HEK293 (cell line): ENCODE measurements at regions not wholly inside any gene's neighbourhood (a gene's known extent, or its start where the extent isn't known, plus 50 kb on each side); places are given as distances from the start of the nearest gene placed in this dataset.
"Not testable (repeated sequence)": the region's sequence is repeated elsewhere in the genome, so short reads cannot be mapped to it uniquely, and the experiment has no call there.

Experiments used
- CTCF ChIA-PET: fragments of 350-600 bp; formaldehyde crosslinking; extraction: SDS; loops from one replicate; lab custom pipeline; 2021; ENCODE audit warnings: antibody characterized with exemption; lab: Yijun Ruan, JAX
- POLR2A ChIA-PET: fragments of 300-600 bp; formaldehyde crosslinking; extraction: SDS; loops from one replicate; lab custom pipeline; 2020; ENCODE audit warnings: antibody characterized with exemption, inconsistent platforms; lab: Yijun Ruan, JAX
- H3K27ac ChIP-seq: fragments of 200-500 bp; sonication (Bioruptor generic); 2 replicates; pipeline ENCODE4 v1.5.1; 2014; ENCODE audit warnings: low read depth, low read length, control low read depth, inconsistent platforms; ENCODE audit errors: extremely low read depth
- H3K36me3 ChIP-seq, 2 experiments: fragments of 200-500 bp in 1 of 2; sonication (Bioruptor generic) in 1 of 2; 1 replicate in 1 of 2; 2 replicates in 1 of 2; pipeline ENCODE4 v1.5.1; 2014 to 2017; ENCODE audit warnings: inconsistent platforms in 2 of 2, low read length in 2 of 2; ENCODE audit not compliant: control insufficient read depth in 2 of 2, insufficient read depth in 1 of 2
- H3K4me1 ChIP-seq: fragments of 200-500 bp; sonication (Bioruptor generic); 2 replicates; pipeline ENCODE4 v1.5.1; 2014; ENCODE audit warnings: mild to moderate bottlenecking, low read length, inconsistent platforms; ENCODE audit not compliant: control insufficient read depth, insufficient read depth
- H3K4me3 ChIP-seq: 2 replicates; pipeline ENCODE4 v1.5.1; 2011; ENCODE audit warnings: low read depth, mild to moderate bottlenecking, control low read depth, low read length, moderate library complexity
- H3K9me3 ChIP-seq: fragments of 200-500 bp; sonication (Bioruptor generic); 2 replicates; pipeline ENCODE4 v1.5.1; 2014; ENCODE audit warnings: low read depth, low read length, inconsistent platforms; ENCODE audit not compliant: control insufficient read depth, insufficient read depth
- GFI1B ChIP-seq: fragments of 450-650 bp; formaldehyde crosslinking; IDR thresholded peaks from 2 replicates; pipeline ENCODE4 v1.5.1; 2016; ENCODE audit warnings: missing biosample characterization, missing genetic modification characterization
- HIC1 ChIP-seq: fragments of 450-650 bp; formaldehyde crosslinking; IDR thresholded peaks from 2 replicates; pipeline ENCODE4 v1.5.1; 2016; ENCODE audit warnings: missing biosample characterization, missing genetic modification characterization
- KLF1 ChIP-seq: fragments of 450-650 bp; formaldehyde crosslinking; IDR thresholded peaks from 2 replicates; pipeline ENCODE4 v1.5.1; 2016; ENCODE audit warnings: missing biosample characterization, missing genetic modification characterization
- MZF1 ChIP-seq: fragments of 450-650 bp; formaldehyde crosslinking; IDR thresholded peaks from 2 replicates; pipeline ENCODE4 v1.5.1; 2017; ENCODE audit warnings: missing biosample characterization, missing genetic modification characterization, borderline replicate concordance
- RBAK ChIP-seq: fragments of 450-650 bp; formaldehyde crosslinking; IDR thresholded peaks from 2 replicates; pipeline ENCODE4 v1.5.1; 2016; ENCODE audit warnings: missing biosample characterization, missing genetic modification characterization
- ZFP3 ChIP-seq: fragments of 450-650 bp; formaldehyde crosslinking; IDR thresholded peaks from 2 replicates; pipeline ENCODE4 v1.5.1; 2016; ENCODE audit warnings: low read depth, missing biosample characterization, missing genetic modification characterization
- ZFP69B ChIP-seq: fragments of 450-650 bp; formaldehyde crosslinking; IDR thresholded peaks from 2 replicates; pipeline ENCODE4 v1.5.1; 2016; ENCODE audit warnings: missing biosample characterization, missing genetic modification characterization
- ZNF202 ChIP-seq: fragments of 450-650 bp; formaldehyde crosslinking; IDR thresholded peaks from 2 replicates; pipeline ENCODE4 v1.5.1; 2016; ENCODE audit warnings: missing biosample characterization, missing genetic modification characterization, borderline replicate concordance
- ZNF211 ChIP-seq: fragments of 450-650 bp; formaldehyde crosslinking; IDR thresholded peaks from 2 replicates; pipeline ENCODE4 v1.5.1; 2016; ENCODE audit warnings: low read depth, missing biosample characterization, missing genetic modification characterization
- ZNF221 ChIP-seq: fragments of 450-650 bp; formaldehyde crosslinking; IDR thresholded peaks from 2 replicates; pipeline ENCODE4 v1.5.1; 2017; ENCODE audit warnings: missing biosample characterization, missing genetic modification characterization, borderline replicate concordance
- ZNF23 ChIP-seq: fragments of 450-650 bp; formaldehyde crosslinking; IDR thresholded peaks from 2 replicates; pipeline ENCODE4 v1.5.1; 2016; ENCODE audit warnings: missing biosample characterization, missing genetic modification characterization, borderline replicate concordance
- ZNF266 ChIP-seq: fragments of 450-650 bp; formaldehyde crosslinking; IDR thresholded peaks from 2 replicates; pipeline ENCODE4 v1.5.1; 2016; ENCODE audit warnings: missing biosample characterization, missing genetic modification characterization, low read depth
- ZNF335 ChIP-seq: fragments of 450-650 bp; formaldehyde crosslinking; conservative IDR thresholded peaks from 2 replicates; pipeline ENCODE4 v1.5.1; 2016; ENCODE audit warnings: missing biosample characterization, missing genetic modification characterization
- ZNF354C ChIP-seq: fragments of 450-650 bp; formaldehyde crosslinking; IDR thresholded peaks from 2 replicates; pipeline ENCODE4 v1.5.1; 2016; ENCODE audit warnings: missing biosample characterization, missing genetic modification characterization, low read depth, borderline replicate concordance
- ZNF48 ChIP-seq: fragments of 450-650 bp; formaldehyde crosslinking; IDR thresholded peaks from 2 replicates; pipeline ENCODE4 v1.5.1; 2016; ENCODE audit warnings: missing biosample characterization, missing genetic modification characterization
- ZNF518A ChIP-seq: fragments of 450-650 bp; formaldehyde crosslinking; conservative IDR thresholded peaks from 2 replicates; pipeline ENCODE4 v1.5.1; 2016; ENCODE audit warnings: low read depth, missing biosample characterization, missing genetic modification characterization
- ZNF544 ChIP-seq: fragments of 450-650 bp; formaldehyde crosslinking; IDR thresholded peaks from 2 replicates; pipeline ENCODE4 v1.5.0; 2017; ENCODE audit warnings: missing biosample characterization, missing genetic modification characterization
- ZNF626 ChIP-seq: fragments of 450-650 bp; sonication (Bioruptor Pico); formaldehyde crosslinking; IDR thresholded peaks from 2 replicates; pipeline ENCODE4 v1.5.1; 2018; ENCODE audit warnings: missing biosample characterization, missing genetic modification characterization, inconsistent platforms
- ZNF660 ChIP-seq: fragments of 450-650 bp; IDR thresholded peaks from 2 replicates; pipeline ENCODE4 v1.5.1; 2018; ENCODE audit warnings: missing biosample characterization, mild to moderate bottlenecking, missing genetic modification characterization
- ZNF664 ChIP-seq: fragments of 450-650 bp; formaldehyde crosslinking; IDR thresholded peaks from 2 replicates; pipeline ENCODE4 v1.5.1; 2016; ENCODE audit warnings: missing biosample characterization, missing genetic modification characterization
- ZNF704 ChIP-seq: fragments of 450-650 bp; formaldehyde crosslinking; IDR thresholded peaks from 2 replicates; pipeline ENCODE4 v1.5.1; 2016; ENCODE audit warnings: missing biosample characterization, missing genetic modification characterization
- ZNF707 ChIP-seq: fragments of 450-650 bp; formaldehyde crosslinking; IDR thresholded peaks from 2 replicates; pipeline ENCODE4 v1.5.1; 2016; ENCODE audit warnings: missing biosample characterization, missing genetic modification characterization
- ZNF747 ChIP-seq: fragments of 450-650 bp; formaldehyde crosslinking; IDR thresholded peaks from 2 replicates; pipeline ENCODE4 v1.5.1; 2016; ENCODE audit warnings: missing biosample characterization, missing genetic modification characterization
- TF ChIP-seq, protein P1 (sequence below): fragments of 450-650 bp; formaldehyde crosslinking; IDR thresholded peaks from 2 replicates; pipeline ENCODE4 v1.5.1; 2017; ENCODE audit warnings: missing biosample characterization, mild to moderate bottlenecking, missing genetic modification characterization, moderate library complexity

DNA sequence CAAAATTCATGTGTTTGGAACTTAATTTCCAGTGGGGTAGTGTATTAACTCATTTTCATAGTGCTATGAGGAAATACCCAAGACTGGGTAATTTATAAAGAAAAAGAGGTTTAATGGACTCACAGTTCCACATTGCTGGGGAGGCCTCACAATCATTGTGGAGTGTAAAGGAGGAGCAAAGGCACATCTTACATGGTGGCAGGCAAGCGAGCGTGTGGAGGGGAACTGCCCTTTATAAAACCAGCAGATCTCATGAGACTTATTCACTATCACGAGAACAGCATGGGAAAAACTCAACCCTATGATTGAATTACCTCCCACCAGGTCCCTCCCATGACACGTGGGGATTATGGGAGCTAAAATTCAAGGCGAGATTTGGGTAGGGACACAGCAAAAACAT, 64.3 kb upstream of the ANKRD10 start:
- H3K9me3 ChIP-seq, CTCF ChIA-PET, H3K36me3 ChIP-seq, H3K27ac ChIP-seq, H3K4me1 ChIP-seq, H3K4me3 ChIP-seq, POLR2A ChIA-PET: not testable (repeated sequence)

DNA sequence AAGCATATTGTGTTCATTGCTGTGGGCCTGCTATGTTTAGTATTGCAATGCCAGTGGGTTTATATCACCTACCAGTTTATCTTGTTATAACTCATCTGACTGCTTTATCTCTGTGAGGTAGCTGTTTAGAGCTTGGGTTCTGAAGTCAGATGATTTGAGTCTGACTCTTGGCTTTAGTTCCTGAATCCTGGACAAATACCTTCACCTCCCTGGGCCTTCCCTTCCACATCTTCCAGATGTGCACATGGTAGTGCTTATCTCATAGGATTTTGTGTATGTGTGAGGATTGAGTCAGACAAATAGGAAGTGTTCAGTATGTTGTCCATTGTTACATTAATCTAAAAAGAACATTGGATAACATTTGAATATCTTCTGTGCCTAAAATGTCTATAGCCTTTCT, 63.5 kb upstream of the ANKRD10 start:
- TF ChIP-seq GFI1B (tag by site-specific recombination) (no peak), ZNF23 (tag by site-specific recombination) (no peak), HIC1 (tag by site-specific recombination) (no peak), ZNF707 (tag by site-specific recombination) (no peak), ZNF544 (tag by site-specific recombination) (no peak), ZNF626 (tag by site-specific recombination) (no peak), ZFP69B (tag by site-specific recombination) (no peak), ZNF266 (tag by site-specific recombination) (no peak), MZF1 (tag by site-specific recombination) (no peak), ZFP3 (tag by site-specific recombination) (no peak), ZNF664 (no peak)
- CTCF ChIA-PET = no interaction called here
- POLR2A ChIA-PET = no interaction called here

DNA sequence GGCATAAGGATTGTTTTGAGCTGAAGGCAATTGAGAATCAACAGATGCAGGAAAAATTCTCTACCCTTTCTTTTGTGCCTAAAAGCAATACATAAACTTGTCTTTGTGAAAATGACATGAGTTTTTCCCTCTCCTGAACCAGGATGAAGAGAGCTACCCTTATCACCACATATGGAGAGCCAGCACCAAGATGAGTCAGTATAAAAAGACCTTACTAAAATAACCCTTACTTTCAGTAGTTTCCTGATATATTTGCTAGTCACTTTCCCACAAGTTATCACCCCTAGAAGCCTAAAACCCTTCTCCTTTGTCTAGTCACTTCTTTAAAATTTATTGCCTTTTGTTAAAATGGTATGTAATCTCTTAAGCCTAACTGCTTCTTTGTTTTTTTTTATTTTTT, 61.9 kb upstream of the ANKRD10 start:
- Histone ChIP-seq H3K9me3 (no peaks in the 10 kb centered on the region), H3K4me3 (no peak overlapping the region), H3K4me1 (no peaks in the 10 kb centered on the region), H3K27ac (no peak overlapping the region), H3K36me3 (no peaks in the 10 kb centered on the region)
- POLR2A ChIA-PET = no interaction called here
- CTCF ChIA-PET = no interaction called here
- TF ChIP-seq ZNF211 (tag by site-specific recombination) (no peak), ZNF704 (tag by site-specific recombination) (no peak), ZNF747 (tag by site-specific recombination) (no peak), ZNF335 (tag by site-specific recombination) (no peak), ZNF48 (tag by site-specific recombination) (no peak), ZNF707 (tag by site-specific recombination) (no peak), ZNF202 (tag by site-specific recombination) (no peak), ZNF518A (tag by site-specific recombination) (no peak), ZNF221 (tag by site-specific recombination) (no peak), ZNF660 (tag by site-specific recombination) (no peak), ZNF354C (tag by site-specific recombination) (no peak), RBAK (no peak), KLF1 (tag by site-specific recombination) (no peak)
- TF ChIP-seq, protein P1, sequence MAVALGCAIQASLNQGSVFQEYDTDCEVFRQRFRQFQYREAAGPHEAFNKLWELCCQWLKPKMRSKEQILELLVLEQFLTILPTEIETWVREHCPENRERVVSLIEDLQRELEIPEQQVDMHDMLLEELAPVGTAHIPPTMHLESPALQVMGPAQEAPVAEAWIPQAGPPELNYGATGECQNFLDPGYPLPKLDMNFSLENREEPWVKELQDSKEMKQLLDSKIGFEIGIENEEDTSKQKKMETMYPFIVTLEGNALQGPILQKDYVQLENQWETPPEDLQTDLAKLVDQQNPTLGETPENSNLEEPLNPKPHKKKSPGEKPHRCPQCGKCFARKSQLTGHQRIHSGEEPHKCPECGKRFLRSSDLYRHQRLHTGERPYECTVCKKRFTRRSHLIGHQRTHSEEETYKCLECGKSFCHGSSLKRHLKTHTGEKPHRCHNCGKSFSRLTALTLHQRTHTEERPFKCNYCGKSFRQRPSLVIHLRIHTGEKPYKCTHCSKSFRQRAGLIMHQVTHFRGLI (tag by site-specific recombination) = no peak

More for the DNA sequence above, 63.5 kb upstream of the ANKRD10 start:
- no peak overlapping the region for H3K27ac ChIP-seq
- H3K4me3 ChIP-seq = no peak overlapping the region
- no peaks in the 10 kb centered on the region for H3K4me1 ChIP-seq
- H3K9me3 ChIP-seq = no peaks in the 10 kb centered on the region
- H3K36me3 ChIP-seq = no peaks in the 10 kb centered on the region
